GOT3 (cell line): ENCODE measurements at regions not wholly inside any gene's neighbourhood (a gene's known extent, or its start where the extent isn't known, plus 50 kb on each side); places are given as distances from the start of the nearest gene placed in this dataset.

Source experiments
- DNase-seq: peaks from one replicate; lab custom pipeline; 2025; ENCODE audit warnings: mixed read lengths; lab: John Stamatoyannopoulos, UW

- DNase-seq: no peak
Observed at GRCh38 chr13:48888613-48889012, 87.1 kb upstream of the FNDC3A start.

- DNase-seq: no peak
Observed at GRCh38 chr13:48890391-48890790, 85.3 kb upstream of the FNDC3A start.

GRCh38 chr13:48891586-48891985 is 84.1 kb upstream of the FNDC3A start:
- no peak for DNase-seq

- DNase-seq: no peak
Observed at GRCh38 chr13:48892053-48892687, 83.5 kb upstream of the FNDC3A start.

GRCh38 chr13:48892688-48893075 is 83.0 kb upstream of the FNDC3A start:
- no peak for DNase-seq

- DNase-seq: no peak
Observed at GRCh38 chr13:48896312-48896711, 79.4 kb upstream of the FNDC3A start.

GRCh38 chr13:48901781-48902180 is 73.9 kb upstream of the FNDC3A start:
- DNase-seq: no peak

GRCh38 chr13:48902368-48902767 is 73.3 kb upstream of the FNDC3A start:
- DNase-seq: no peak

GRCh38 chr13:48904668-48905290 is 70.9 kb upstream of the FNDC3A start:
- no peak for DNase-seq

- DNase-seq: no peak
Observed at GRCh38 chr13:48906200-48906599, 69.5 kb upstream of the FNDC3A start.

GRCh38 chr13:48908381-48909055 is 67.2 kb upstream of the FNDC3A start:
- no peak for DNase-seq

GRCh38 chr13:48909056-48909389 is 66.7 kb upstream of the FNDC3A start:
- no peak for DNase-seq

- DNase-seq: no peak
Observed at GRCh38 chr13:48910686-48911085, 65.0 kb upstream of the FNDC3A start.

- DNase-seq: no peak
Observed at GRCh38 chr13:48919751-48920150, 56.0 kb upstream of the FNDC3A start.

- DNase-seq: no peak
Observed at GRCh38 chr13:48920730-48921129, 55.0 kb upstream of the FNDC3A start.

- DNase-seq: no peak
Observed at GRCh38 chr13:48923376-48923775, 52.3 kb upstream of the FNDC3A start.

- no peak for DNase-seq
Observed at GRCh38 chr13:48925001-48925400, 50.7 kb upstream of the FNDC3A start.
